ENCODE measurements at regions not wholly inside any gene's neighbourhood (a gene's known extent, or its start where the extent isn't known, plus 50 kb on each side); places are given as distances from the start of the nearest gene placed in this dataset.

DNA sequence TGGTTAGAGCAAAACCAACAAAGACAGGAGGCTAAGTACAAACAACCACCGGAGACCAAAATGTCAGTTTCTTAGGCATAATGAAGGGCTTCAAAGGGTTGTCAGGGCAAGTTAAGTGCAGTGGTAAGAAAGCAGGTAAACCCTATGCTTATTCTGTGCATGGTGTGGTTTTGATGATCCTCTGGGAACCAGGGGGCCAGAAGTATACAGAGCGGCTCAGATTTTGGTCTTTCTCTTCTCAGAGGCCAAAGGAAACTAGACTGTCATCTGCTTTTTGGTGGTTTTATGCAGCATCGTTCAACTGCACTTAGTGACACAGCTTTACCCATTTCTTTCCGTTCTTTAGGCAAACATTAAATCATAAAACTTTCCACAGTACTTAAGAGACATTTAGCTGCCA is 332.7 kb upstream of the CELF2 start (continued):
- no peak for TF ChIP-seq ZFX (IDR thresholded peaks at IDR 0.05)
- TF ChIP-seq ELF1 (IDR thresholded peaks at IDR 0.05; ENCODE audit: borderline replicate concordance, low read depth) = no peak
- no peak for TF ChIP-seq SRF (IDR thresholded peaks at IDR 0.05; ENCODE audit: low read depth)
- no peak for TF ChIP-seq JUND (IDR thresholded peaks at IDR 0.05)
- no peak for TF ChIP-seq TCF7L2 (IDR thresholded peaks at IDR 0.05; ENCODE audit: borderline replicate concordance, extremely low read depth, insufficient read depth, insufficient read length)

DNA sequence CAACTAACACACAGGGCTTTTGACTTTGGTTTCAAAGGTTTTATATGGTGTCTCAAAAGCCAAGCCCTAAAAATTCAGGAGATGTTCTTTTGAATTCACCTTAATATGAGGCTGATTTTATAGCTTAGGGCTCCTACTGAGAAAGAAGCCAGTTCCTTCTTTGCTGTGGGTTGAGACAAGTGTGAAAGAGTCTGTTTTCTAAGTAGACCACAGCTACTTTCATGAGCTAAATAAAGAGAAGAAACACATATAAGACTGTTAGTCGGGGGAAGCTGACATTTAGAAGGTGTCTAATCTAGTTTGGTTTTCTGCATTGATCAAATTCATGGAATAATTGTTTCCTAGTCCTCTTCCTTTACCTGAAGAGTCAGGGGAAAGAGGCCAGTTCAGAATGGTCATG is 332.1 kb upstream of the CELF2 start:
- intact Hi-C loops (cut with micrococcal nuclease) = no loop called here
- no peak overlapping the region for H3K4me3 ChIP-seq (replicated peaks in 1 of 2; ENCODE audit: low read depth in 1 of 2, low read length in 2 of 2)
- no peaks in the 10 kb centered on the region for H3K9me2 ChIP-seq (ENCODE audit: insufficient read depth)
- H3K9ac ChIP-seq (ENCODE audit: low read length) = no peak overlapping the region
- ChIA-PET CTCF (no interaction called here), POLR2A (no interaction called here), RAD21 (ENCODE audit: low non-redundant PET in 1 of 2, low total read pairs in 2 of 2, uncharacterized antibody in 2 of 2, unreplicated experiment in 2 of 2) (no interaction called here)
- H3K27me3 ChIP-seq (ENCODE audit: insufficient read depth, low read length) = no peaks in the 10 kb centered on the region
- no peak overlapping the region for H3K27ac ChIP-seq (ENCODE audit: low read depth, low read length)
- ATAC-seq (no peak), DNase-seq (ENCODE audit: low read depth, low spot score) (no peak)
- peaks cover 0 to 26% of the 10 kb centered on the region in 2 experiments; a peak in 2 of 4 replicates for H3K9me3 ChIP-seq (ENCODE audit: control insufficient read depth in 1 of 2, insufficient read depth in 1 of 2, low read depth in 1 of 2, low read length in 2 of 2)
- no TSS peak for BruUV-seq (replicated peaks)
- H3K79me2 ChIP-seq (ENCODE audit: insufficient read depth, low read length) = no peaks in the 10 kb centered on the region
- no peak overlapping the region for H2AFZ ChIP-seq (ENCODE audit: low read depth, low read length, poor library complexity, severe bottlenecking)
- no peaks in the 10 kb centered on the region for H4K20me1 ChIP-seq (ENCODE audit: insufficient read depth)
- TF ChIP-seq, protein P1, sequence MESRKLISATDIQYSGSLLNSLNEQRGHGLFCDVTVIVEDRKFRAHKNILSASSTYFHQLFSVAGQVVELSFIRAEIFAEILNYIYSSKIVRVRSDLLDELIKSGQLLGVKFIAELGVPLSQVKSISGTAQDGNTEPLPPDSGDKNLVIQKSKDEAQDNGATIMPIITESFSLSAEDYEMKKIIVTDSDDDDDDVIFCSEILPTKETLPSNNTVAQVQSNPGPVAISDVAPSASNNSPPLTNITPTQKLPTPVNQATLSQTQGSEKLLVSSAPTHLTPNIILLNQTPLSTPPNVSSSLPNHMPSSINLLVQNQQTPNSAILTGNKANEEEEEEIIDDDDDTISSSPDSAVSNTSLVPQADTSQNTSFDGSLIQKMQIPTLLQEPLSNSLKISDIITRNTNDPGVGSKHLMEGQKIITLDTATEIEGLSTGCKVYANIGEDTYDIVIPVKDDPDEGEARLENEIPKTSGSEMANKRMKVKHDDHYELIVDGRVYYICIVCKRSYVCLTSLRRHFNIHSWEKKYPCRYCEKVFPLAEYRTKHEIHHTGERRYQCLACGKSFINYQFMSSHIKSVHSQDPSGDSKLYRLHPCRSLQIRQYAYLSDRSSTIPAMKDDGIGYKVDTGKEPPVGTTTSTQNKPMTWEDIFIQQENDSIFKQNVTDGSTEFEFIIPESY (IDR thresholded peaks at IDR 0.05; ENCODE audit: extremely low read depth, insufficient replicate concordance, low read length) = no peak
- TF ChIP-seq JUND (IDR thresholded peaks at IDR 0.05) (no peak), POLR2AphosphoS5 (IDR thresholded peaks at IDR 0.05; ENCODE audit: low read depth, low read length) (no peak), ZFX (IDR thresholded peaks at IDR 0.05) (no peak), CEBPB (IDR thresholded peaks at IDR 0.05; ENCODE audit: low read depth) (no peak), EGR1 (IDR thresholded peaks at IDR 0.05; ENCODE audit: low read depth) (no peak), SP1 (IDR thresholded peaks at IDR 0.05; ENCODE audit: low read depth) (no peak), YY1 (IDR thresholded peaks at IDR 0.05; ENCODE audit: extremely low read depth, insufficient replicate concordance, low read depth, low read length) (no peak), ZNF274 (IDR thresholded peaks at IDR 0.05; ENCODE audit: low read depth, low read length) (no peak)
- TF ChIP-seq, protein P2, sequence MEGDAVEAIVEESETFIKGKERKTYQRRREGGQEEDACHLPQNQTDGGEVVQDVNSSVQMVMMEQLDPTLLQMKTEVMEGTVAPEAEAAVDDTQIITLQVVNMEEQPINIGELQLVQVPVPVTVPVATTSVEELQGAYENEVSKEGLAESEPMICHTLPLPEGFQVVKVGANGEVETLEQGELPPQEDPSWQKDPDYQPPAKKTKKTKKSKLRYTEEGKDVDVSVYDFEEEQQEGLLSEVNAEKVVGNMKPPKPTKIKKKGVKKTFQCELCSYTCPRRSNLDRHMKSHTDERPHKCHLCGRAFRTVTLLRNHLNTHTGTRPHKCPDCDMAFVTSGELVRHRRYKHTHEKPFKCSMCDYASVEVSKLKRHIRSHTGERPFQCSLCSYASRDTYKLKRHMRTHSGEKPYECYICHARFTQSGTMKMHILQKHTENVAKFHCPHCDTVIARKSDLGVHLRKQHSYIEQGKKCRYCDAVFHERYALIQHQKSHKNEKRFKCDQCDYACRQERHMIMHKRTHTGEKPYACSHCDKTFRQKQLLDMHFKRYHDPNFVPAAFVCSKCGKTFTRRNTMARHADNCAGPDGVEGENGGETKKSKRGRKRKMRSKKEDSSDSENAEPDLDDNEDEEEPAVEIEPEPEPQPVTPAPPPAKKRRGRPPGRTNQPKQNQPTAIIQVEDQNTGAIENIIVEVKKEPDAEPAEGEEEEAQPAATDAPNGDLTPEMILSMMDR (IDR thresholded peaks at IDR 0.05 in 2 of 3, conservative IDR thresholded peaks at IDR 0.05 in 1 of 3; ENCODE audit: borderline replicate concordance in 1 of 3, insufficient read depth in 1 of 3, low read depth in 2 of 3, low read length in 2 of 3) = no peak
- TF ChIP-seq, protein P3, sequence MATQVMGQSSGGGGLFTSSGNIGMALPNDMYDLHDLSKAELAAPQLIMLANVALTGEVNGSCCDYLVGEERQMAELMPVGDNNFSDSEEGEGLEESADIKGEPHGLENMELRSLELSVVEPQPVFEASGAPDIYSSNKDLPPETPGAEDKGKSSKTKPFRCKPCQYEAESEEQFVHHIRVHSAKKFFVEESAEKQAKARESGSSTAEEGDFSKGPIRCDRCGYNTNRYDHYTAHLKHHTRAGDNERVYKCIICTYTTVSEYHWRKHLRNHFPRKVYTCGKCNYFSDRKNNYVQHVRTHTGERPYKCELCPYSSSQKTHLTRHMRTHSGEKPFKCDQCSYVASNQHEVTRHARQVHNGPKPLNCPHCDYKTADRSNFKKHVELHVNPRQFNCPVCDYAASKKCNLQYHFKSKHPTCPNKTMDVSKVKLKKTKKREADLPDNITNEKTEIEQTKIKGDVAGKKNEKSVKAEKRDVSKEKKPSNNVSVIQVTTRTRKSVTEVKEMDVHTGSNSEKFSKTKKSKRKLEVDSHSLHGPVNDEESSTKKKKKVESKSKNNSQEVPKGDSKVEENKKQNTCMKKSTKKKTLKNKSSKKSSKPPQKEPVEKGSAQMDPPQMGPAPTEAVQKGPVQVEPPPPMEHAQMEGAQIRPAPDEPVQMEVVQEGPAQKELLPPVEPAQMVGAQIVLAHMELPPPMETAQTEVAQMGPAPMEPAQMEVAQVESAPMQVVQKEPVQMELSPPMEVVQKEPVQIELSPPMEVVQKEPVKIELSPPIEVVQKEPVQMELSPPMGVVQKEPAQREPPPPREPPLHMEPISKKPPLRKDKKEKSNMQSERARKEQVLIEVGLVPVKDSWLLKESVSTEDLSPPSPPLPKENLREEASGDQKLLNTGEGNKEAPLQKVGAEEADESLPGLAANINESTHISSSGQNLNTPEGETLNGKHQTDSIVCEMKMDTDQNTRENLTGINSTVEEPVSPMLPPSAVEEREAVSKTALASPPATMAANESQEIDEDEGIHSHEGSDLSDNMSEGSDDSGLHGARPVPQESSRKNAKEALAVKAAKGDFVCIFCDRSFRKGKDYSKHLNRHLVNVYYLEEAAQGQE (IDR thresholded peaks at IDR 0.05; ENCODE audit: low read depth) = no peak
- TF ChIP-seq, protein P4, sequence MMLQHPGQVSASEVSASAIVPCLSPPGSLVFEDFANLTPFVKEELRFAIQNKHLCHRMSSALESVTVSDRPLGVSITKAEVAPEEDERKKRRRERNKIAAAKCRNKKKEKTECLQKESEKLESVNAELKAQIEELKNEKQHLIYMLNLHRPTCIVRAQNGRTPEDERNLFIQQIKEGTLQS (IDR thresholded peaks at IDR 0.05) = no peak
- no peak overlapping the region for H3K4me2 ChIP-seq (ENCODE audit: low read length)
- no peaks in the 10 kb centered on the region for H3K36me3 ChIP-seq (ENCODE audit: control insufficient read depth in 1 of 2, insufficient read depth in 2 of 2, low read length in 2 of 2)
- no peaks in the 10 kb centered on the region for H3K4me1 ChIP-seq (ENCODE audit: control insufficient read depth in 1 of 2, insufficient read depth in 2 of 2, low read length in 2 of 2)

Measured in HCT116 (cell line).